Stimulated activated CD8-positive, alpha-beta memory T cell treated with anti-CD3 and anti-CD28 coated beads, Interleukin-7, amount 100 ng/mL, for 48 hours (primary cell): ENCODE measurements at regions not wholly inside any gene's neighbourhood (a gene's known extent, or its start where the extent isn't known, plus 50 kb on each side); places are given as distances from the start of the nearest gene placed in this dataset.
"Not testable (repeated sequence)": the region's sequence is repeated elsewhere in the genome, so short reads cannot be mapped to it uniquely, and the experiment has no call there.

ENCODE experiments used
- DNase-seq, 2 donors: peaks; one replicate each; pipeline ENCODE4 v3.0.0-alpha.2; 2020; ENCODE audit warnings: low read depth in 1 of 2; ENCODE audit errors: extremely low read depth in 1 of 2

- DNase-seq = no peak
Measured at GRCh38 chr10:64765498-64765897, 1244.3 kb downstream of the REEP3 start.

- DNase-seq = no peak
Measured at GRCh38 chr10:64771253-64772050, 1250.3 kb downstream of the REEP3 start.

- DNase-seq = no peak
Measured at GRCh38 chr10:64773357-64773756, 1252.2 kb downstream of the REEP3 start.

- not testable (repeated sequence) for DNase-seq
Measured at GRCh38 chr10:64784451-64784850, 1263.2 kb downstream of the REEP3 start.

- DNase-seq = no peak
Measured at GRCh38 chr10:64785816-64786215, 1264.6 kb downstream of the REEP3 start.

GRCh38 chr10:64786989-64787388 lies 1265.8 kb downstream of the REEP3 start:
- no peak for DNase-seq

GRCh38 chr10:64795847-64796246 lies 1274.6 kb downstream of the REEP3 start:
- no peak for DNase-seq

GRCh38 chr10:64798297-64798696 lies 1277.1 kb downstream of the REEP3 start:
- no peak for DNase-seq

GRCh38 chr10:64808233-64808632 lies 1287.0 kb downstream of the REEP3 start:
- DNase-seq = not testable (repeated sequence)

GRCh38 chr10:64810046-64810445 lies 1288.8 kb downstream of the REEP3 start:
- DNase-seq = not testable (repeated sequence)

GRCh38 chr10:64813391-64813790 lies 1292.2 kb downstream of the REEP3 start:
- DNase-seq = no peak

- DNase-seq = no peak
Measured at GRCh38 chr10:64814201-64814600, 1293.0 kb downstream of the REEP3 start.

GRCh38 chr10:64829888-64830412 lies 1308.7 kb downstream of the REEP3 start:
- no peak for DNase-seq

GRCh38 chr10:64830869-64831268 lies 1309.7 kb downstream of the REEP3 start:
- no peak for DNase-seq

- no peak for DNase-seq
Measured at GRCh38 chr10:64840341-64840740, 1319.1 kb downstream of the REEP3 start.

GRCh38 chr10:64846700-64847099 lies 1325.5 kb downstream of the REEP3 start:
- DNase-seq = no peak

- no peak for DNase-seq
Measured at GRCh38 chr10:64855941-64856340, 1334.7 kb downstream of the REEP3 start.

- DNase-seq = no peak
Measured at GRCh38 chr10:64859911-64860310, 1338.7 kb downstream of the REEP3 start.

- DNase-seq = no peak
Measured at GRCh38 chr10:64863836-64864235, 1342.6 kb downstream of the REEP3 start.

- DNase-seq = no peak
Measured at GRCh38 chr10:64867501-64867962, 1346.3 kb downstream of the REEP3 start.

- DNase-seq = no peak
Measured at GRCh38 chr10:64873088-64873487, 1351.9 kb downstream of the REEP3 start.

- no peak for DNase-seq
Measured at GRCh38 chr10:64873959-64874358, 1352.8 kb downstream of the REEP3 start.
